ENCODE measurements at regions not wholly inside any gene's neighbourhood (a gene's known extent, or its start where the extent isn't known, plus 50 kb on each side); places are given as distances from the start of the nearest gene placed in this dataset.

- no peak for TF ChIP-seq EZH2 (IDR thresholded peaks at IDR 0.05; ENCODE audit: borderline replicate concordance, low read depth, low read length, severe bottlenecking)
- TF ChIP-seq, protein P1, sequence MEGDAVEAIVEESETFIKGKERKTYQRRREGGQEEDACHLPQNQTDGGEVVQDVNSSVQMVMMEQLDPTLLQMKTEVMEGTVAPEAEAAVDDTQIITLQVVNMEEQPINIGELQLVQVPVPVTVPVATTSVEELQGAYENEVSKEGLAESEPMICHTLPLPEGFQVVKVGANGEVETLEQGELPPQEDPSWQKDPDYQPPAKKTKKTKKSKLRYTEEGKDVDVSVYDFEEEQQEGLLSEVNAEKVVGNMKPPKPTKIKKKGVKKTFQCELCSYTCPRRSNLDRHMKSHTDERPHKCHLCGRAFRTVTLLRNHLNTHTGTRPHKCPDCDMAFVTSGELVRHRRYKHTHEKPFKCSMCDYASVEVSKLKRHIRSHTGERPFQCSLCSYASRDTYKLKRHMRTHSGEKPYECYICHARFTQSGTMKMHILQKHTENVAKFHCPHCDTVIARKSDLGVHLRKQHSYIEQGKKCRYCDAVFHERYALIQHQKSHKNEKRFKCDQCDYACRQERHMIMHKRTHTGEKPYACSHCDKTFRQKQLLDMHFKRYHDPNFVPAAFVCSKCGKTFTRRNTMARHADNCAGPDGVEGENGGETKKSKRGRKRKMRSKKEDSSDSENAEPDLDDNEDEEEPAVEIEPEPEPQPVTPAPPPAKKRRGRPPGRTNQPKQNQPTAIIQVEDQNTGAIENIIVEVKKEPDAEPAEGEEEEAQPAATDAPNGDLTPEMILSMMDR (IDR thresholded peaks at IDR 0.05; ENCODE audit: borderline replicate concordance, extremely low read depth, low read length, poor library complexity, severe bottlenecking): no peak
- H3K27me3 ChIP-seq (ENCODE audit: insufficient read depth, low read length, poor library complexity): no peaks in the 10 kb centered on the region
- H3K4me2 ChIP-seq (ENCODE audit: insufficient read depth, low read length): no peak overlapping the region
- no peaks in the 10 kb centered on the region for H3K9me3 ChIP-seq (ENCODE audit: insufficient read depth, low read length, severe bottlenecking)
- H3K4me1 ChIP-seq (ENCODE audit: insufficient read depth, low read length): no peaks in the 10 kb centered on the region
- DNase-seq: no peak
- H3K27ac ChIP-seq (ENCODE audit: low read length): no peak overlapping the region
- H3K79me2 ChIP-seq (ENCODE audit: insufficient read depth, low read length): no peaks in the 10 kb centered on the region
- no peaks in the 10 kb centered on the region for H4K20me1 ChIP-seq (ENCODE audit: insufficient read depth, low read length)
- H2AFZ ChIP-seq (ENCODE audit: low read depth, low read length): no peak overlapping the region
- H3K4me3 ChIP-seq (ENCODE audit: low read depth in 1 of 2, low read length in 2 of 2): no peak overlapping the region
- H3K9ac ChIP-seq (ENCODE audit: low read depth, low read length): no peak overlapping the region
- no peak for ATAC-seq (ENCODE audit: insufficient read depth, low read depth)
- H3K36me3 ChIP-seq (ENCODE audit: insufficient read depth, low read length): no peaks in the 10 kb centered on the region
Observed at GRCh38 chr2:172205292-172205691, 102.6 kb upstream of the DLX2 start.

- ATAC-seq (ENCODE audit: insufficient read depth, low read depth): no peak
- no peaks in the 10 kb centered on the region for H3K9me3 ChIP-seq (ENCODE audit: insufficient read depth, low read length, severe bottlenecking)
Observed at GRCh38 chr2:172207911-172208310, 105.2 kb upstream of the DLX2 start.

GRCh38 chr2:172208791-172209325, 106.2 kb upstream of the DLX2 start:
- no peak overlapping the region for H3K4me3 ChIP-seq (ENCODE audit: low read depth in 1 of 2, low read length in 2 of 2)
- no peaks in the 10 kb centered on the region for H3K9me3 ChIP-seq (ENCODE audit: insufficient read depth, low read length, severe bottlenecking)
- no peak overlapping the region for H3K27ac ChIP-seq (ENCODE audit: low read length)
- no peaks in the 10 kb centered on the region for H3K4me1 ChIP-seq (ENCODE audit: insufficient read depth, low read length)
- no peaks in the 10 kb centered on the region for H4K20me1 ChIP-seq (ENCODE audit: insufficient read depth, low read length)
- no peak overlapping the region for H2AFZ ChIP-seq (ENCODE audit: low read depth, low read length)
- peaks cover under 1% of the 10 kb centered on the region for H3K27me3 ChIP-seq (ENCODE audit: insufficient read depth, low read length, poor library complexity)
- DNase-seq (no peak), ATAC-seq (ENCODE audit: insufficient read depth, low read depth) (no peak)
- no peaks in the 10 kb centered on the region for H3K36me3 ChIP-seq (ENCODE audit: insufficient read depth, low read length)
- H3K4me2 ChIP-seq (ENCODE audit: insufficient read depth, low read length): no peak overlapping the region
- TF ChIP-seq EZH2 (IDR thresholded peaks at IDR 0.05; ENCODE audit: borderline replicate concordance, low read depth, low read length, severe bottlenecking): no peak
- TF ChIP-seq, protein P1 (IDR thresholded peaks at IDR 0.05; ENCODE audit: borderline replicate concordance, extremely low read depth, low read length, poor library complexity, severe bottlenecking): no peak
- no peaks in the 10 kb centered on the region for H3K79me2 ChIP-seq (ENCODE audit: insufficient read depth, low read length)
- no peak overlapping the region for H3K9ac ChIP-seq (ENCODE audit: low read depth, low read length)

More at GRCh38 chr2:172207911-172208310, 105.2 kb upstream of the DLX2 start:
- H3K9ac ChIP-seq (ENCODE audit: low read depth, low read length): no peak overlapping the region
- H2AFZ ChIP-seq (ENCODE audit: low read depth, low read length): no peak overlapping the region
- TF ChIP-seq EZH2 (IDR thresholded peaks at IDR 0.05; ENCODE audit: borderline replicate concordance, low read depth, low read length, severe bottlenecking): no peak
- TF ChIP-seq, protein P1 (IDR thresholded peaks at IDR 0.05; ENCODE audit: borderline replicate concordance, extremely low read depth, low read length, poor library complexity, severe bottlenecking): no peak
- H4K20me1 ChIP-seq (ENCODE audit: insufficient read depth, low read length): no peaks in the 10 kb centered on the region
- H3K36me3 ChIP-seq (ENCODE audit: insufficient read depth, low read length): no peaks in the 10 kb centered on the region
- no peaks in the 10 kb centered on the region for H3K79me2 ChIP-seq (ENCODE audit: insufficient read depth, low read length)
- no peak for DNase-seq
- H3K4me2 ChIP-seq (ENCODE audit: insufficient read depth, low read length): no peak overlapping the region
- no peak overlapping the region for H3K4me3 ChIP-seq (ENCODE audit: low read depth in 1 of 2, low read length in 2 of 2)
- no peaks in the 10 kb centered on the region for H3K4me1 ChIP-seq (ENCODE audit: insufficient read depth, low read length)
- H3K27ac ChIP-seq (ENCODE audit: low read length): no peak overlapping the region
- no peaks in the 10 kb centered on the region for H3K27me3 ChIP-seq (ENCODE audit: insufficient read depth, low read length, poor library complexity)
